HEK293 (cell line): ENCODE measurements at regions not wholly inside any gene's neighbourhood (a gene's known extent, or its start where the extent isn't known, plus 50 kb on each side); places are given as distances from the start of the nearest gene placed in this dataset.
"Not testable (repeated sequence)": the region's sequence is repeated elsewhere in the genome, so short reads cannot be mapped to it uniquely, and the experiment has no call there.

ENCODE experiments used
- KLF1 ChIP-seq: fragments of 450-650 bp; formaldehyde crosslinking; IDR thresholded peaks from 2 replicates; pipeline ENCODE4 v1.5.1; 2016; ENCODE audit warnings: missing biosample characterization, missing genetic modification characterization
- ZNF311 ChIP-seq: fragments of 450-650 bp; formaldehyde crosslinking; IDR thresholded peaks from 2 replicates; pipeline ENCODE4 v1.5.1; 2017; ENCODE audit warnings: missing biosample characterization, missing genetic modification characterization, borderline replicate concordance
- ZNF521 ChIP-seq: fragments of 450-650 bp; formaldehyde crosslinking; IDR thresholded peaks from 2 replicates; pipeline ENCODE4 v1.5.1; 2017; ENCODE audit warnings: missing biosample characterization, mild to moderate bottlenecking, missing genetic modification characterization
- ZNF561 ChIP-seq: fragments of 450-650 bp; IDR thresholded peaks from 2 replicates; pipeline ENCODE4 v1.5.1; 2018; ENCODE audit warnings: missing biosample characterization, missing genetic modification characterization, borderline replicate concordance
- ZNF768 ChIP-seq: fragments of 450-650 bp; formaldehyde crosslinking; IDR thresholded peaks from 2 replicates; pipeline ENCODE4 v1.5.1; 2018; ENCODE audit warnings: missing biosample characterization, mild to moderate bottlenecking, missing genetic modification characterization
- ZNF843 ChIP-seq: fragments of 450-650 bp; formaldehyde crosslinking; IDR thresholded peaks from 2 replicates; pipeline ENCODE4 v1.5.1; 2016; ENCODE audit warnings: missing biosample characterization, missing genetic modification characterization
- TF ChIP-seq, protein P1 (sequence below): fragments of 450-650 bp; formaldehyde crosslinking; IDR thresholded peaks from 2 replicates; pipeline ENCODE4 v1.5.1; 2016; ENCODE audit warnings: missing biosample characterization, missing genetic modification characterization
- TF ChIP-seq, protein P2 (sequence below): fragments of 450-650 bp; formaldehyde crosslinking; IDR thresholded peaks from 2 replicates; pipeline ENCODE4 v1.5.1; 2016; ENCODE audit warnings: missing biosample characterization, missing genetic modification characterization, low read depth
- TF ChIP-seq, protein P3 (sequence below): fragments of 450-650 bp; formaldehyde crosslinking; conservative IDR thresholded peaks from 2 replicates; pipeline ENCODE4 v1.5.1; 2016; ENCODE audit warnings: low read depth, missing biosample characterization, missing genetic modification characterization

DNA sequence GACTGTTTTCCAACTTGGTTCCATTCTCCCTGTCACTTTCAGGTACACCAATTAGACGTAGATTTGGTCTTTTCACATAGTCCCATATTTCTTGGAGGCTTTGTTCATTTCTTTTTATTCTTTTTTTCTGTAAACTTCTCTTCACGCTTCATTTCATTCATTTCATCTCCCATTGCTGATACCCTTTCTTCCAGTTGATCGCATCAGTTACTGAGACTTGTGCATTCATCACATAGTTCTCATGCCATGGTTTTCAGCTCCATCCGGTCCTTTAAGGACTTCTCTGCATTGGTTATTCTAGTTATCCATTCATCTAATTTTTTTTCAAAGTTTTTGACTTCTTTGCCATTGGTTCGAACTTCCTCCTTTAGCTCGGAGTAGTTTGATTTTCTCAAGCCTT is 66.9 kb upstream of the ADAMTS3 start:
- TF ChIP-seq, protein P1, sequence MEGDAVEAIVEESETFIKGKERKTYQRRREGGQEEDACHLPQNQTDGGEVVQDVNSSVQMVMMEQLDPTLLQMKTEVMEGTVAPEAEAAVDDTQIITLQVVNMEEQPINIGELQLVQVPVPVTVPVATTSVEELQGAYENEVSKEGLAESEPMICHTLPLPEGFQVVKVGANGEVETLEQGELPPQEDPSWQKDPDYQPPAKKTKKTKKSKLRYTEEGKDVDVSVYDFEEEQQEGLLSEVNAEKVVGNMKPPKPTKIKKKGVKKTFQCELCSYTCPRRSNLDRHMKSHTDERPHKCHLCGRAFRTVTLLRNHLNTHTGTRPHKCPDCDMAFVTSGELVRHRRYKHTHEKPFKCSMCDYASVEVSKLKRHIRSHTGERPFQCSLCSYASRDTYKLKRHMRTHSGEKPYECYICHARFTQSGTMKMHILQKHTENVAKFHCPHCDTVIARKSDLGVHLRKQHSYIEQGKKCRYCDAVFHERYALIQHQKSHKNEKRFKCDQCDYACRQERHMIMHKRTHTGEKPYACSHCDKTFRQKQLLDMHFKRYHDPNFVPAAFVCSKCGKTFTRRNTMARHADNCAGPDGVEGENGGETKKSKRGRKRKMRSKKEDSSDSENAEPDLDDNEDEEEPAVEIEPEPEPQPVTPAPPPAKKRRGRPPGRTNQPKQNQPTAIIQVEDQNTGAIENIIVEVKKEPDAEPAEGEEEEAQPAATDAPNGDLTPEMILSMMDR, result not testable (repeated sequence)
- TF ChIP-seq KLF1 (tag by site-specific recombination); ZNF311 (tag by site-specific recombination); ZNF561; ZNF521 (tag by site-specific recombination); ZNF843 (tag by site-specific recombination); ZNF768 (tag by site-specific recombination): not testable (repeated sequence)
- TF ChIP-seq, protein P2, sequence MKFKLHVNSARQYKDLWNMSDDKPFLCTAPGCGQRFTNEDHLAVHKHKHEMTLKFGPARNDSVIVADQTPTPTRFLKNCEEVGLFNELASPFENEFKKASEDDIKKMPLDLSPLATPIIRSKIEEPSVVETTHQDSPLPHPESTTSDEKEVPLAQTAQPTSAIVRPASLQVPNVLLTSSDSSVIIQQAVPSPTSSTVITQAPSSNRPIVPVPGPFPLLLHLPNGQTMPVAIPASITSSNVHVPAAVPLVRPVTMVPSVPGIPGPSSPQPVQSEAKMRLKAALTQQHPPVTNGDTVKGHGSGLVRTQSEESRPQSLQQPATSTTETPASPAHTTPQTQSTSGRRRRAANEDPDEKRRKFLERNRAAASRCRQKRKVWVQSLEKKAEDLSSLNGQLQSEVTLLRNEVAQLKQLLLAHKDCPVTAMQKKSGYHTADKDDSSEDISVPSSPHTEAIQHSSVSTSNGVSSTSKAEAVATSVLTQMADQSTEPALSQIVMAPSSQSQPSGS (tag by site-specific recombination), result not testable (repeated sequence)
- TF ChIP-seq, protein P3, sequence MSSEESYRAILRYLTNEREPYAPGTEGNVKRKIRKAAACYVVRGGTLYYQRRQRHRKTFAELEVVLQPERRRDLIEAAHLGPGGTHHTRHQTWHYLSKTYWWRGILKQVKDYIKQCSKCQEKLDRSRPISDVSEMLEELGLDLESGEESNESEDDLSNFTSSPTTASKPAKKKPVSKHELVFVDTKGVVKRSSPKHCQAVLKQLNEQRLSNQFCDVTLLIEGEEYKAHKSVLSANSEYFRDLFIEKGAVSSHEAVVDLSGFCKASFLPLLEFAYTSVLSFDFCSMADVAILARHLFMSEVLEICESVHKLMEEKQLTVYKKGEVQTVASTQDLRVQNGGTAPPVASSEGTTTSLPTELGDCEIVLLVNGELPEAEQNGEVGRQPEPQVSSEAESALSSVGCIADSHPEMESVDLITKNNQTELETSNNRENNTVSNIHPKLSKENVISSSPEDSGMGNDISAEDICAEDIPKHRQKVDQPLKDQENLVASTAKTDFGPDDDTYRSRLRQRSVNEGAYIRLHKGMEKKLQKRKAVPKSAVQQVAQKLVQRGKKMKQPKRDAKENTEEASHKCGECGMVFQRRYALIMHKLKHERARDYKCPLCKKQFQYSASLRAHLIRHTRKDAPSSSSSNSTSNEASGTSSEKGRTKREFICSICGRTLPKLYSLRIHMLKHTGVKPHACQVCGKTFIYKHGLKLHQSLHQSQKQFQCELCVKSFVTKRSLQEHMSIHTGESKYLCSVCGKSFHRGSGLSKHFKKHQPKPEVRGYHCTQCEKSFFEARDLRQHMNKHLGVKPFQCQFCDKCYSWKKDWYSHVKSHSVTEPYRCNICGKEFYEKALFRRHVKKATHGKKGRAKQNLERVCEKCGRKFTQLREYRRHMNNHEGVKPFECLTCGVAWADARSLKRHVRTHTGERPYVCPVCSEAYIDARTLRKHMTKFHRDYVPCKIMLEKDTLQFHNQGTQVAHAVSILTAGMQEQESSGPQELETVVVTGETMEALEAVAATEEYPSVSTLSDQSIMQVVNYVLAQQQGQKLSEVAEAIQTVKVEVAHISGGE, result not testable (repeated sequence)
